CD14-positive monocyte (primary cell): ENCODE measurements at regions not wholly inside any gene's neighbourhood (a gene's known extent, or its start where the extent isn't known, plus 50 kb on each side); places are given as distances from the start of the nearest gene placed in this dataset.

Experiments
- DNase-seq, 3 donors: peaks; one replicate each; pipeline ENCODE4 v3.0.0-alpha.2; 2011 to 2022
- H2AFZ ChIP-seq: 2 replicates; pipeline ENCODE4 v1.6.0; 2012; ENCODE audit warnings: mild to moderate bottlenecking, low read depth, low read length, inconsistent platforms; ENCODE audit not compliant: insufficient read depth, poor library complexity, severe bottlenecking
- H3K27ac ChIP-seq, 2 donors: 1 replicate in 1 of 2; 2 replicates in 1 of 2; pipeline ENCODE4 v1.5.1; 2012 to 2013; ENCODE audit warnings: low read length in 2 of 2, control low read depth in 1 of 2, inconsistent platforms in 1 of 2, low read depth in 1 of 2, mild to moderate bottlenecking in 1 of 2
- H3K27me3 ChIP-seq, 2 donors: one replicate each; pipeline versions ENCODE4 v1.6.0 to v1.6.1; 2011 to 2013; ENCODE audit warnings: low read length in 2 of 2; ENCODE audit not compliant: control insufficient read depth in 2 of 2, insufficient read depth in 2 of 2
- H3K36me3 ChIP-seq, 2 donors: replicated peaks in 1 of 2; 1 replicate in 1 of 2; 2 replicates in 1 of 2; pipeline versions ENCODE4 v1.5.1 to v1.6.1; 2012 to 2013; ENCODE audit warnings: low read length in 2 of 2, control low read depth in 1 of 2, inconsistent platforms in 1 of 2, mild to moderate bottlenecking in 1 of 2; ENCODE audit not compliant: insufficient read depth in 2 of 2, control insufficient read depth in 1 of 2
- H3K4me1 ChIP-seq, 2 donors: 1 replicate in 1 of 2; 2 replicates in 1 of 2; pipeline versions ENCODE4 v1.5.1 to v1.6.1; 2012 to 2013; ENCODE audit warnings: low read length in 2 of 2, control low read depth in 1 of 2, inconsistent platforms in 1 of 2, mild to moderate bottlenecking in 1 of 2, moderate library complexity in 1 of 2; ENCODE audit not compliant: insufficient read depth in 2 of 2, control insufficient read depth in 1 of 2
- H3K4me2 ChIP-seq: replicated peaks from 2 replicates; pipeline ENCODE3; 2012; ENCODE audit warnings: low read length, moderate library complexity, mild to moderate bottlenecking; ENCODE audit not compliant: poor library complexity, severe bottlenecking; ENCODE audit errors: extremely low read depth
- H3K4me3 ChIP-seq, 3 experiments: fragments of 200-600 bp in 1 of 3; sonication (generic) in 1 of 3; replicated peaks in 1 of 3; 1 replicate in 2 of 3; 2 replicates in 1 of 3; pipeline ENCODE4 v1.5.1; 2011 to 2013; ENCODE audit warnings: low read length in 3 of 3, mild to moderate bottlenecking in 3 of 3, control low read depth in 2 of 3, low read depth in 2 of 3, inconsistent platforms in 1 of 3, moderate library complexity in 1 of 3
- H3K79me2 ChIP-seq: 2 replicates; pipeline ENCODE4 v1.6.0; 2012; ENCODE audit warnings: mild to moderate bottlenecking, control low read depth, inconsistent platforms, low read length, moderate library complexity; ENCODE audit not compliant: insufficient read depth
- H3K9ac ChIP-seq: 2 replicates; pipeline ENCODE4 v1.6.0; 2017; ENCODE audit warnings: low read length, mild to moderate bottlenecking; ENCODE audit not compliant: insufficient read depth, poor library complexity, severe bottlenecking
- H3K9me3 ChIP-seq, 2 donors: replicated peaks in 1 of 2; 1 replicate in 1 of 2; 2 replicates in 1 of 2; pipeline versions ENCODE4 v1.5.1 to v1.6.1; 2012 to 2013; ENCODE audit warnings: low read length in 2 of 2, control low read depth in 1 of 2; ENCODE audit not compliant: control insufficient read depth in 1 of 2, insufficient read depth in 1 of 2
- H4K20me1 ChIP-seq: 2 replicates; pipeline ENCODE4 v1.6.0; 2012; ENCODE audit warnings: mild to moderate bottlenecking, low read length, control low read depth, moderate library complexity; ENCODE audit not compliant: insufficient read depth
- H3K27ac Mint-ChIP-seq, 7 donors: one replicate each; pipeline ENCODE4 v1.8.0; 2020; ENCODE audit warnings: mild to moderate bottlenecking in 7 of 7, mixed read lengths in 7 of 7, moderate library complexity in 6 of 7, inconsistent platforms in 2 of 7
- H3K27me3 Mint-ChIP-seq, 3 donors: one replicate each; pipeline ENCODE4 v1.8.0; 2021 to 2022; ENCODE audit warnings: low read depth in 3 of 3, mild to moderate bottlenecking in 3 of 3, mixed read lengths in 3 of 3, moderate library complexity in 3 of 3, inconsistent platforms in 1 of 3
- H3K36me3 Mint-ChIP-seq, 2 donors: one replicate each; pipeline ENCODE4 v1.8.0; 2020; ENCODE audit warnings: mixed read lengths in 2 of 2, inconsistent platforms in 1 of 2, mild to moderate bottlenecking in 1 of 2
- H3K4me1 Mint-ChIP-seq: one replicate; pipeline ENCODE4 v1.8.0; 2020; ENCODE audit warnings: mild to moderate bottlenecking, mixed read lengths
- H3K4me3 Mint-ChIP-seq, 2 donors: one replicate each; pipeline ENCODE4 v1.8.0; 2020; ENCODE audit warnings: mild to moderate bottlenecking in 2 of 2, mixed read lengths in 2 of 2, moderate library complexity in 1 of 2
- H3K9me3 Mint-ChIP-seq, 7 donors: one replicate each; pipeline ENCODE4 v1.8.0; 2020 to 2022; ENCODE audit warnings: mixed read lengths in 7 of 7, mild to moderate bottlenecking in 6 of 7, moderate library complexity in 6 of 7, inconsistent platforms in 2 of 7
- CTCF ChIP-seq: fragments of 200-600 bp; IDR thresholded peaks from one replicate; pipeline ENCODE4 v1.8.0; 2022; ENCODE audit warnings: antibody characterized with exemption, mild to moderate bottlenecking
- WGBS: methylation state at CpG from one replicate; pipeline ENCODE4 v1.1.5; 2013; ENCODE audit warnings: missing lambda C conversion rate; ENCODE audit not compliant: insufficient coverage; 5-methylcytosine and 5-hydroxymethylcytosine counted together
- intact Hi-C, 2 donors: fragments of 100-400 bp; cut with micrococcal nuclease; formaldehyde crosslinking; loops; one replicate each; pipeline versions ENCODE4 v1.15.0 to v1.15.1; 2023

DNA sequence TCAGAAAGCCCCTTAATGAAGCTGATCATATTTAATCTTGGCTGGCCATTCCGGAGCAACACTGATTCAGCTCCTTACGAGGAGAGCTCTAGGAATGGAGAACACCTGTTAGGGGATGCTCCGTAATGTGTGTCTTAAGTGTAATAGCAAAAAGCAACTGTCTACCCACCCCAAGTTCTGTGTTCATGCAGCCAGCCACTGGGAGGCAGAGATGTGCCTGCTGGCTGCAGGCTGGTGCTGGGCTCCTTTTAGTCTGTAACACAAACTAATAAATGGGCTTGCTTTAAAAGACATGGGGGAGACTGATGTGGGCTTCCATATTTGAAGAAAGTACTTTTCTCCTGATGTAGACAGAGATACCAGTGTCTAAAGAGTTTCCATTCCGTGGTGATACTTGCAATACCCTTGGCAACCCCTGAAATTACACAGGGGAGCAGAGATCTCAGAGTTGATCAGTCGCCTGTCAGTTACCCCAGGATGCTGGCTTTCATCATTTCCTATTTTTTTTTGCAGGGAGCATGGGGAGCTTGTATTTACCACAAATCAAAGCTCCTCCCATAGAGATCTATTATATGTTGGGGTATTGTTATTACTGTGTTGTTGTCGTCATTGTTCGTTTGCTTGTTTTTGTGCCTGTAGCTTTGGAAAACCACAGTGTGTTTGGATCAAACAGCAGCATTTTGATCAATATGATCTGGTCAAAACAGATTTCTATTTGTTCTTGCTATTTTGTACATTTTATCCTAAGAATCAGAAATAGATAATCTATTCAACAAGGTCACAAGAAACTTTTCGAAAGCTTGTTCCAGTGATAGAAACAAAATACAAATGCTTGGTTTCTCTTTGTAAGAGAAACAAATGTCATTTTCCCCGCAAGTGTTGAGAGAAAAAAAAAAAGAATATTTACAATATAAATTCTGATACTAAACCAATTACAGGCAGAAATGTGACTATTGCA is 65.8 kb downstream of the MTX3 start:
- Histone ChIP-seq H3K4me2 (no peak overlapping the region), H3K9ac (no peak overlapping the region), H3K4me1 (no peaks in the 10 kb centered on the region), H2AFZ (no peak overlapping the region), H3K36me3 (no peaks in the 10 kb centered on the region), H3K9me3 (peaks cover 0 to 5% of the 10 kb centered on the region in 2 donors), H3K4me3 (no peak overlapping the region), H3K27me3 (peaks cover 7 to 14% of the 10 kb centered on the region in 2 donors), H3K79me2 (no peaks in the 10 kb centered on the region), H3K27ac (no peak overlapping the region), H4K20me1 (no peaks in the 10 kb centered on the region)
- intact Hi-C loops = no loop called here
- H3K4me3 Mint-ChIP-seq = no peak overlapping the region
- no peak overlapping the region for H3K27ac Mint-ChIP-seq
- TF ChIP-seq CTCF = no peak
- H3K36me3 Mint-ChIP-seq = no peaks in the 10 kb centered on the region
- H3K4me1 Mint-ChIP-seq = no peaks in the 10 kb centered on the region
- no peak for DNase-seq
- H3K27me3 Mint-ChIP-seq = peaks cover 6 to 18% (median 7%) of the 10 kb centered on the region in 3 donors
- peaks cover 2 to 9% (median 7%) of the 10 kb centered on the region in 7 donors for H3K9me3 Mint-ChIP-seq
- WGBS = 86% methylated on average over 1 of the region's 9 CpGs

DNA sequence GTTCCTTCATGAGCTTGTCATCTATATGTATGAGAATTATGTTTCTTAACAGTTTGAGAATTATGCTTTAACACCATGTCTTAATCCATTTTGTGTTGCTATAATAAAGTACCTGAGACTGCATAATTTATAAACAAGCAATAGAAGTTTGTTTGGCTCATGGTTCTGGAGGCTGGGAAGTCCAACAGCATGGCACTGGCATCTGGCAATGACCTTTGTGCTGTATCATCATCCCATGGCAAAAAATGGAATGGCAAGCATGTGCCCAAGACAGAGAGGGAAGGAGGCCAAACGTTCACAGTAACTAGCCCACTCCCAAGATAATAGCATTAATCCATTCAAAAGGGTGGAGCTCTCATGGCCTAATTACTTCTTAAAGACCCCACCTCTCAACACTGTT is 67.6 kb downstream of the MTX3 start:
- no CpG with 5 or more reads among the region's 1 CpG for WGBS
- Histone ChIP-seq H3K79me2 (no peaks in the 10 kb centered on the region), H3K4me2 (no peak overlapping the region), H3K4me3 (no peak overlapping the region), H3K27me3 (peaks cover 7 to 14% of the 10 kb centered on the region in 2 donors), H3K27ac (no peak overlapping the region), H3K4me1 (no peaks in the 10 kb centered on the region), H2AFZ (no peak overlapping the region), H3K9ac (no peak overlapping the region), H3K9me3 (peaks cover 0 to 5% of the 10 kb centered on the region in 2 donors), H3K36me3 (no peaks in the 10 kb centered on the region), H4K20me1 (no peaks in the 10 kb centered on the region)
- Mint-ChIP-seq H3K27ac (no peak overlapping the region), H3K4me3 (no peak overlapping the region), H3K9me3 (peaks cover 4 to 15% (median 8%) of the 10 kb centered on the region in 7 donors), H3K4me1 (no peaks in the 10 kb centered on the region), H3K27me3 (peaks cover 6 to 21% (median 8%) of the 10 kb centered on the region in 3 donors), H3K36me3 (no peaks in the 10 kb centered on the region)
- intact Hi-C loops = no loop called here
- DNase-seq = no peak
- no peak for TF ChIP-seq CTCF
